ENCODE measurements at regions not wholly inside any gene's neighbourhood (a gene's known extent, or its start where the extent isn't known, plus 50 kb on each side); places are given as distances from the start of the nearest gene placed in this dataset.
"Not testable (repeated sequence)": the region's sequence is repeated elsewhere in the genome, so short reads cannot be mapped to it uniquely, and the experiment has no call there.

GRCh38 chr9:7739595-7739994 is 60.0 kb downstream of the DMAC1 start:
- DNase-seq (ENCODE audit: low spot score), result no peak
- no peak for FAIRE-seq

GRCh38 chr9:7735311-7735710 is 64.3 kb downstream of the DMAC1 start:
- DNase-seq (ENCODE audit: low spot score) (no peak), FAIRE-seq (no peak)

GRCh38 chr9:7730164-7730445 is 69.5 kb downstream of the DMAC1 start:
- no peak for FAIRE-seq

GRCh38 chr9:7729371-7730163 is 70.0 kb downstream of the DMAC1 start:
- DNase-seq (ENCODE audit: low spot score), result no peak
- no peak for FAIRE-seq

More at GRCh38 chr9:7730164-7730445, 69.5 kb downstream of the DMAC1 start:
- no peak for DNase-seq (ENCODE audit: low spot score)

GRCh38 chr9:7721291-7721690 is 78.3 kb downstream of the DMAC1 start:
- FAIRE-seq, result no peak
- DNase-seq (ENCODE audit: low spot score), result no peak

GRCh38 chr9:7713088-7713487 is 86.5 kb downstream of the DMAC1 start:
- not testable (repeated sequence) for FAIRE-seq; DNase-seq (ENCODE audit: low spot score)

- no peak for FAIRE-seq
- DNase-seq (ENCODE audit: low spot score), result no peak
Observed at GRCh38 chr9:7710686-7711085, 88.9 kb downstream of the DMAC1 start.

- no peak for FAIRE-seq
- DNase-seq (ENCODE audit: low spot score), result no peak
Observed at GRCh38 chr9:7707934-7708333, 91.6 kb downstream of the DMAC1 start.

GRCh38 chr9:7704543-7704942 is 95.0 kb downstream of the DMAC1 start:
- DNase-seq (ENCODE audit: low spot score) (no peak), FAIRE-seq (no peak)

- DNase-seq (ENCODE audit: low spot score) (no peak), FAIRE-seq (no peak)
Observed at GRCh38 chr9:7691909-7692308, 107.7 kb downstream of the DMAC1 start.

- DNase-seq (ENCODE audit: low spot score) (no peak), FAIRE-seq (no peak)
Observed at GRCh38 chr9:7690014-7690413, 109.6 kb downstream of the DMAC1 start.

- DNase-seq (ENCODE audit: low spot score) (no peak), FAIRE-seq (no peak)
Observed at GRCh38 chr9:7688626-7689025, 111.0 kb downstream of the DMAC1 start.

GRCh38 chr9:7676609-7677156 is 122.9 kb downstream of the DMAC1 start:
- no peak for FAIRE-seq
- no peak for DNase-seq (ENCODE audit: low spot score)

GRCh38 chr9:7671847-7672246 is 127.7 kb downstream of the DMAC1 start:
- DNase-seq (ENCODE audit: low spot score), result no peak
- no peak for FAIRE-seq

- FAIRE-seq, result no peak
- DNase-seq (ENCODE audit: low spot score), result no peak
Observed at GRCh38 chr9:7668541-7668940, 131.0 kb downstream of the DMAC1 start.

GRCh38 chr9:7665874-7666273 is 133.7 kb downstream of the DMAC1 start:
- no peak for FAIRE-seq
- DNase-seq (ENCODE audit: low spot score), result no peak

GRCh38 chr9:7659766-7660165 is 139.8 kb downstream of the DMAC1 start:
- DNase-seq (ENCODE audit: low spot score) (no peak), FAIRE-seq (no peak)

- DNase-seq (ENCODE audit: low spot score) (no peak), FAIRE-seq (no peak)
Observed at GRCh38 chr9:7656636-7657035, 142.9 kb downstream of the DMAC1 start.

- DNase-seq (ENCODE audit: low spot score), result no peak
- FAIRE-seq, result no peak
Observed at GRCh38 chr9:7653262-7653661, 146.3 kb downstream of the DMAC1 start.

- no peak for FAIRE-seq
Observed at GRCh38 chr9:7640231-7640630, 159.3 kb downstream of the DMAC1 start.

GRCh38 chr9:7639471-7639870 is 160.1 kb downstream of the DMAC1 start:
- no peak for FAIRE-seq
- DNase-seq (ENCODE audit: low spot score), result no peak

More at GRCh38 chr9:7640231-7640630, 159.3 kb downstream of the DMAC1 start:
- DNase-seq (ENCODE audit: low spot score), result no peak

GRCh38 chr9:7636838-7637467 is 162.6 kb downstream of the DMAC1 start:
- FAIRE-seq (no peak), DNase-seq (ENCODE audit: low spot score) (no peak)

- no peak for FAIRE-seq
- no peak for DNase-seq (ENCODE audit: low spot score)
Observed at GRCh38 chr9:7636309-7636708, 163.3 kb downstream of the DMAC1 start.
